Testis (tissue), 2 donors: ENCODE measurements at regions not wholly inside any gene's neighbourhood (a gene's known extent, or its start where the extent isn't known, plus 50 kb on each side); places are given as distances from the start of the nearest gene placed in this dataset.

Source experiments
- CTCF ChIP-seq, 3 experiments: fragments of 450-650 bp in 2 of 3; fragments of 200-600 bp in 1 of 3; sonication (generic) in 1 of 3; IDR thresholded peaks; one replicate each; pipeline ENCODE4 v1.5.1; 2016 to 2019; ENCODE audit warnings: antibody characterized with exemption in 3 of 3, mild to moderate bottlenecking in 2 of 3, moderate library complexity in 1 of 3
- POLR2A ChIP-seq: fragments of 450-650 bp; IDR thresholded peaks from one replicate; pipeline ENCODE4 v1.6.1; 2017; ENCODE audit warnings: antibody characterized with exemption, mild to moderate bottlenecking, moderate library complexity

- no peak for TF ChIP-seq POLR2A
- no peak for TF ChIP-seq CTCF (IDR thresholded peaks at IDR 0.05)
These were observed 162.7 kb upstream of the S1PR3 start for GRCh38 chr9:88828492-88828974.
